Esophagus squamous epithelium (tissue), 4 donors: ENCODE measurements at regions not wholly inside any gene's neighbourhood (a gene's known extent, or its start where the extent isn't known, plus 50 kb on each side); places are given as distances from the start of the nearest gene placed in this dataset.

Source experiments
- POLR2A ChIP-seq, 4 donors: fragments of 450-650 bp; IDR thresholded peaks; one replicate each; pipeline ENCODE4 v1.6.1; 2017; ENCODE audit warnings: antibody characterized with exemption in 4 of 4, mild to moderate bottlenecking in 4 of 4, moderate library complexity in 3 of 4
- TF ChIP-seq, protein P1 (sequence below), 6 experiments: fragments of 450-650 bp in 4 of 6; fragments of 200-600 bp in 2 of 6; sonication (generic) in 2 of 6; IDR thresholded peaks; one replicate each; pipeline ENCODE4 v1.5.1; 2016 to 2019; ENCODE audit warnings: antibody characterized with exemption in 6 of 6, mild to moderate bottlenecking in 4 of 6, moderate library complexity in 4 of 6

GRCh38 chr6:40782355-40782754 lies 195.2 kb upstream of the LRFN2 start:
- TF ChIP-seq, protein P1, sequence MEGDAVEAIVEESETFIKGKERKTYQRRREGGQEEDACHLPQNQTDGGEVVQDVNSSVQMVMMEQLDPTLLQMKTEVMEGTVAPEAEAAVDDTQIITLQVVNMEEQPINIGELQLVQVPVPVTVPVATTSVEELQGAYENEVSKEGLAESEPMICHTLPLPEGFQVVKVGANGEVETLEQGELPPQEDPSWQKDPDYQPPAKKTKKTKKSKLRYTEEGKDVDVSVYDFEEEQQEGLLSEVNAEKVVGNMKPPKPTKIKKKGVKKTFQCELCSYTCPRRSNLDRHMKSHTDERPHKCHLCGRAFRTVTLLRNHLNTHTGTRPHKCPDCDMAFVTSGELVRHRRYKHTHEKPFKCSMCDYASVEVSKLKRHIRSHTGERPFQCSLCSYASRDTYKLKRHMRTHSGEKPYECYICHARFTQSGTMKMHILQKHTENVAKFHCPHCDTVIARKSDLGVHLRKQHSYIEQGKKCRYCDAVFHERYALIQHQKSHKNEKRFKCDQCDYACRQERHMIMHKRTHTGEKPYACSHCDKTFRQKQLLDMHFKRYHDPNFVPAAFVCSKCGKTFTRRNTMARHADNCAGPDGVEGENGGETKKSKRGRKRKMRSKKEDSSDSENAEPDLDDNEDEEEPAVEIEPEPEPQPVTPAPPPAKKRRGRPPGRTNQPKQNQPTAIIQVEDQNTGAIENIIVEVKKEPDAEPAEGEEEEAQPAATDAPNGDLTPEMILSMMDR (IDR thresholded peaks at IDR 0.05): no peak
- TF ChIP-seq POLR2A (IDR thresholded peaks at IDR 0.05): no peak
